CD14-positive monocyte (primary cell): ENCODE measurements at regions not wholly inside any gene's neighbourhood (a gene's known extent, or its start where the extent isn't known, plus 50 kb on each side); places are given as distances from the start of the nearest gene placed in this dataset.

Experiments
- DNase-seq, 3 donors: peaks; one replicate each; pipeline ENCODE4 v3.0.0-alpha.2; 2011 to 2022
- H2AFZ ChIP-seq: 2 replicates; pipeline ENCODE4 v1.6.0; 2012; ENCODE audit warnings: mild to moderate bottlenecking, low read depth, low read length, inconsistent platforms; ENCODE audit not compliant: insufficient read depth, poor library complexity, severe bottlenecking
- H3K27ac ChIP-seq, 2 donors: 1 replicate in 1 of 2; 2 replicates in 1 of 2; pipeline ENCODE4 v1.5.1; 2012 to 2013; ENCODE audit warnings: low read length in 2 of 2, control low read depth in 1 of 2, inconsistent platforms in 1 of 2, low read depth in 1 of 2, mild to moderate bottlenecking in 1 of 2
- H3K27me3 ChIP-seq, 2 donors: one replicate each; pipeline versions ENCODE4 v1.6.0 to v1.6.1; 2011 to 2013; ENCODE audit warnings: low read length in 2 of 2; ENCODE audit not compliant: control insufficient read depth in 2 of 2, insufficient read depth in 2 of 2
- H3K36me3 ChIP-seq, 2 donors: replicated peaks in 1 of 2; 1 replicate in 1 of 2; 2 replicates in 1 of 2; pipeline versions ENCODE4 v1.5.1 to v1.6.1; 2012 to 2013; ENCODE audit warnings: low read length in 2 of 2, control low read depth in 1 of 2, inconsistent platforms in 1 of 2, mild to moderate bottlenecking in 1 of 2; ENCODE audit not compliant: insufficient read depth in 2 of 2, control insufficient read depth in 1 of 2
- H3K4me1 ChIP-seq, 2 donors: 1 replicate in 1 of 2; 2 replicates in 1 of 2; pipeline versions ENCODE4 v1.5.1 to v1.6.1; 2012 to 2013; ENCODE audit warnings: low read length in 2 of 2, control low read depth in 1 of 2, inconsistent platforms in 1 of 2, mild to moderate bottlenecking in 1 of 2, moderate library complexity in 1 of 2; ENCODE audit not compliant: insufficient read depth in 2 of 2, control insufficient read depth in 1 of 2
- H3K4me2 ChIP-seq: replicated peaks from 2 replicates; pipeline ENCODE3; 2012; ENCODE audit warnings: low read length, moderate library complexity, mild to moderate bottlenecking; ENCODE audit not compliant: poor library complexity, severe bottlenecking; ENCODE audit errors: extremely low read depth
- H3K4me3 ChIP-seq, 3 experiments: fragments of 200-600 bp in 1 of 3; sonication (generic) in 1 of 3; replicated peaks in 1 of 3; 1 replicate in 2 of 3; 2 replicates in 1 of 3; pipeline ENCODE4 v1.5.1; 2011 to 2013; ENCODE audit warnings: low read length in 3 of 3, mild to moderate bottlenecking in 3 of 3, control low read depth in 2 of 3, low read depth in 2 of 3, inconsistent platforms in 1 of 3, moderate library complexity in 1 of 3
- H3K79me2 ChIP-seq: 2 replicates; pipeline ENCODE4 v1.6.0; 2012; ENCODE audit warnings: mild to moderate bottlenecking, control low read depth, inconsistent platforms, low read length, moderate library complexity; ENCODE audit not compliant: insufficient read depth
- H3K9ac ChIP-seq: 2 replicates; pipeline ENCODE4 v1.6.0; 2017; ENCODE audit warnings: low read length, mild to moderate bottlenecking; ENCODE audit not compliant: insufficient read depth, poor library complexity, severe bottlenecking
- H3K9me3 ChIP-seq, 2 donors: replicated peaks in 1 of 2; 1 replicate in 1 of 2; 2 replicates in 1 of 2; pipeline versions ENCODE4 v1.5.1 to v1.6.1; 2012 to 2013; ENCODE audit warnings: low read length in 2 of 2, control low read depth in 1 of 2; ENCODE audit not compliant: control insufficient read depth in 1 of 2, insufficient read depth in 1 of 2
- H4K20me1 ChIP-seq: 2 replicates; pipeline ENCODE4 v1.6.0; 2012; ENCODE audit warnings: mild to moderate bottlenecking, low read length, control low read depth, moderate library complexity; ENCODE audit not compliant: insufficient read depth
- H3K27ac Mint-ChIP-seq, 7 donors: one replicate each; pipeline ENCODE4 v1.8.0; 2020; ENCODE audit warnings: mild to moderate bottlenecking in 7 of 7, mixed read lengths in 7 of 7, moderate library complexity in 6 of 7, inconsistent platforms in 2 of 7
- H3K27me3 Mint-ChIP-seq, 3 donors: one replicate each; pipeline ENCODE4 v1.8.0; 2021 to 2022; ENCODE audit warnings: low read depth in 3 of 3, mild to moderate bottlenecking in 3 of 3, mixed read lengths in 3 of 3, moderate library complexity in 3 of 3, inconsistent platforms in 1 of 3
- H3K36me3 Mint-ChIP-seq, 2 donors: one replicate each; pipeline ENCODE4 v1.8.0; 2020; ENCODE audit warnings: mixed read lengths in 2 of 2, inconsistent platforms in 1 of 2, mild to moderate bottlenecking in 1 of 2
- H3K4me1 Mint-ChIP-seq: one replicate; pipeline ENCODE4 v1.8.0; 2020; ENCODE audit warnings: mild to moderate bottlenecking, mixed read lengths
- H3K4me3 Mint-ChIP-seq, 2 donors: one replicate each; pipeline ENCODE4 v1.8.0; 2020; ENCODE audit warnings: mild to moderate bottlenecking in 2 of 2, mixed read lengths in 2 of 2, moderate library complexity in 1 of 2
- H3K9me3 Mint-ChIP-seq, 7 donors: one replicate each; pipeline ENCODE4 v1.8.0; 2020 to 2022; ENCODE audit warnings: mixed read lengths in 7 of 7, mild to moderate bottlenecking in 6 of 7, moderate library complexity in 6 of 7, inconsistent platforms in 2 of 7
- WGBS: methylation state at CpG from one replicate; pipeline ENCODE4 v1.1.5; 2013; ENCODE audit warnings: missing lambda C conversion rate; ENCODE audit not compliant: insufficient coverage; 5-methylcytosine and 5-hydroxymethylcytosine counted together
- intact Hi-C, 2 donors: fragments of 100-400 bp; cut with micrococcal nuclease; formaldehyde crosslinking; loops; one replicate each; pipeline versions ENCODE4 v1.15.0 to v1.15.1; 2023
- TF ChIP-seq, protein P1 (sequence below): fragments of 200-600 bp; IDR thresholded peaks from one replicate; pipeline ENCODE4 v1.8.0; 2022; ENCODE audit warnings: antibody characterized with exemption, mild to moderate bottlenecking

DNA sequence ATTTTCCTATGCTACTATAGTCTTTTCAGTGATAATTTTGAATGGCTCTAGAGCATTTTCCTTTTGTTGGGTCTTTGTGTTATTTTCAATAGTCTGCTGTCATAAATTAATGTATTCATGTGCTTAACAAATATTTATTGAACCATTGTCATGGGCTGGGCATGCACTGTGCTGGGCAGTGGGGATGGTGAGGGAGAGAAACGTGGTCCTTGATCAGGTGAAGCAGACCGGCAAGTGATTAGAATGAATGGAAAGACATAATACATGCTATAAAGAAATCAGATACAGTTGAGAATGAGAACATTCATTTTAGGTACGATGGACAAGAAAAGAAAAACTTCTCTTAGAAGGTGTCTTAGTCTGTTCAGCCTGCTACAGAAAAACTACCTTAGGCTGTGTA is 66.1 kb downstream of the KIF4B start:
- H3K79me2 ChIP-seq, result no peaks in the 10 kb centered on the region
- DNase-seq, result no peak
- no peaks in the 10 kb centered on the region for H3K36me3 ChIP-seq
- no peaks in the 10 kb centered on the region for H3K9me3 ChIP-seq
- no peak overlapping the region for H3K27ac ChIP-seq
- H3K4me2 ChIP-seq, result no peak overlapping the region
- H3K4me3 ChIP-seq, result no peak overlapping the region
- H4K20me1 ChIP-seq, result no peaks in the 10 kb centered on the region
- no peak overlapping the region for H3K27ac Mint-ChIP-seq
- H3K4me1 ChIP-seq, result no peaks in the 10 kb centered on the region
- intact Hi-C loops, result no loop called here
- H3K27me3 ChIP-seq, result no peaks in the 10 kb centered on the region
- H3K9me3 Mint-ChIP-seq, result peaks cover 0 to 2% (median 0%) of the 10 kb centered on the region in 7 donors
- TF ChIP-seq, protein P1, sequence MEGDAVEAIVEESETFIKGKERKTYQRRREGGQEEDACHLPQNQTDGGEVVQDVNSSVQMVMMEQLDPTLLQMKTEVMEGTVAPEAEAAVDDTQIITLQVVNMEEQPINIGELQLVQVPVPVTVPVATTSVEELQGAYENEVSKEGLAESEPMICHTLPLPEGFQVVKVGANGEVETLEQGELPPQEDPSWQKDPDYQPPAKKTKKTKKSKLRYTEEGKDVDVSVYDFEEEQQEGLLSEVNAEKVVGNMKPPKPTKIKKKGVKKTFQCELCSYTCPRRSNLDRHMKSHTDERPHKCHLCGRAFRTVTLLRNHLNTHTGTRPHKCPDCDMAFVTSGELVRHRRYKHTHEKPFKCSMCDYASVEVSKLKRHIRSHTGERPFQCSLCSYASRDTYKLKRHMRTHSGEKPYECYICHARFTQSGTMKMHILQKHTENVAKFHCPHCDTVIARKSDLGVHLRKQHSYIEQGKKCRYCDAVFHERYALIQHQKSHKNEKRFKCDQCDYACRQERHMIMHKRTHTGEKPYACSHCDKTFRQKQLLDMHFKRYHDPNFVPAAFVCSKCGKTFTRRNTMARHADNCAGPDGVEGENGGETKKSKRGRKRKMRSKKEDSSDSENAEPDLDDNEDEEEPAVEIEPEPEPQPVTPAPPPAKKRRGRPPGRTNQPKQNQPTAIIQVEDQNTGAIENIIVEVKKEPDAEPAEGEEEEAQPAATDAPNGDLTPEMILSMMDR, result no peak
- no peak overlapping the region for H2AFZ ChIP-seq
- no peaks in the 10 kb centered on the region for H3K36me3 Mint-ChIP-seq
- no CpG with 5 or more reads among the region's 3 CpGs for whole genome bisulfite sequencing
- H3K4me1 Mint-ChIP-seq, result no peaks in the 10 kb centered on the region
- peaks cover 0 to 4% (median 0%) of the 10 kb centered on the region in 3 donors for H3K27me3 Mint-ChIP-seq
- H3K4me3 Mint-ChIP-seq, result no peak overlapping the region
- H3K9ac ChIP-seq, result no peak overlapping the region

DNA sequence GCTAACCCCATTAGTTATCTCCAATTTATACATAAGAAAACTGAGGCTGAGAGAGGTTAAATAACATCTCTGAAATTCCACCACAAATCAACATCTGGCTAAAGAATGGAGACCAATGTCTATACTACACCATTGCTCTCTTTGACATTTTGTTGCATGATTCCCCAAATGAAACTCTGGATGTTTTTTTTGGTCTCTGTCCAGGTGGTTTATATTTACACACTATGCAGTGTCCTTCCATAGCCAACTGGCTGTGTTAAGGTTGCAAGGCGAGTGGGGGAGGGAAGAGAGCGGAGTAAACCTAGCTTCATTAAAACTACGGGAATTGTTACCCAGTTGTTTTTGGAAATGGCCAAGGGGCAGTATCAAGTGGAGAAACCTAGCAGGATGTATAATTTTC is 67.2 kb downstream of the KIF4B start:
- no peaks in the 10 kb centered on the region for H3K4me1 Mint-ChIP-seq
- H3K36me3 ChIP-seq, result no peaks in the 10 kb centered on the region
- TF ChIP-seq, protein P1, result no peak
- H3K4me1 ChIP-seq, result no peaks in the 10 kb centered on the region
- peaks cover 0 to 4% (median 0%) of the 10 kb centered on the region in 3 donors for H3K27me3 Mint-ChIP-seq
- 100% methylated on average over 3 of the region's 3 CpGs for WGBS
- no peak overlapping the region for H3K27ac ChIP-seq
- no peaks in the 10 kb centered on the region for H3K36me3 Mint-ChIP-seq
- no peaks in the 10 kb centered on the region for H4K20me1 ChIP-seq
- no peak overlapping the region for H3K4me3 Mint-ChIP-seq
- no peaks in the 10 kb centered on the region for H3K9me3 ChIP-seq
- intact Hi-C loops, result no loop called here
- H3K27me3 ChIP-seq, result no peaks in the 10 kb centered on the region
- no peaks in the 10 kb centered on the region for H3K79me2 ChIP-seq
- peaks cover 0 to 2% (median 0%) of the 10 kb centered on the region in 7 donors for H3K9me3 Mint-ChIP-seq
- no peak overlapping the region for H3K4me3 ChIP-seq
- no peak for DNase-seq
- H3K4me2 ChIP-seq, result no peak overlapping the region
- no peak overlapping the region for H3K9ac ChIP-seq
- no peak overlapping the region for H3K27ac Mint-ChIP-seq
- no peak overlapping the region for H2AFZ ChIP-seq
